Stimulated activated CD4-positive, alpha-beta T cell treated with anti-CD3 and anti-CD28 coated beads, Interleukin-12 subunit alpha, Interleukin-12 subunit beta, amount 100 ng/mL, for 48 hours (primary cell): ENCODE measurements at regions not wholly inside any gene's neighbourhood (a gene's known extent, or its start where the extent isn't known, plus 50 kb on each side); places are given as distances from the start of the nearest gene placed in this dataset.
"Not testable (repeated sequence)": the region's sequence is repeated elsewhere in the genome, so short reads cannot be mapped to it uniquely, and the experiment has no call there.

Experiments used
- DNase-seq, 3 donors: peaks; one replicate each; pipeline ENCODE4 v3.0.0-alpha.2; 2020; ENCODE audit warnings: low read depth in 2 of 3, low spot score in 1 of 3

DNA sequence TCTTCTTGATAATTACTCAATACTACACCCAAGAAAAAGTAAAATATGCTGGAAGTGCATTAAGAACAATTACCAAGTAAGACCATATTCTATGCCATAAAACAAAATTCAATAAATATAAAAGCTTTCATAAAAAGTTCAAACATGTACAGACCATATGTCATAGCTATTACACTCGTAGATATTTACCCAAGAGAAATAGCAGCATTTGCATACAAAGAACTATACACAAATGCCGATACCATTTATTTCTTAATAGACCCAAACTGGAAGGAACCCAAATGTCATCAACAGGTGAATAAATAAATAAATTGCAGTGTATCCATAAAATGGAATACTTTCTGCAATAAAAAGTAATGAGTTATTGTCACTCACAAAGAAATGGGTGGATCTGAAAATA, 78.3 kb upstream of the SLC16A7 start:
- DNase-seq = no peak

DNA sequence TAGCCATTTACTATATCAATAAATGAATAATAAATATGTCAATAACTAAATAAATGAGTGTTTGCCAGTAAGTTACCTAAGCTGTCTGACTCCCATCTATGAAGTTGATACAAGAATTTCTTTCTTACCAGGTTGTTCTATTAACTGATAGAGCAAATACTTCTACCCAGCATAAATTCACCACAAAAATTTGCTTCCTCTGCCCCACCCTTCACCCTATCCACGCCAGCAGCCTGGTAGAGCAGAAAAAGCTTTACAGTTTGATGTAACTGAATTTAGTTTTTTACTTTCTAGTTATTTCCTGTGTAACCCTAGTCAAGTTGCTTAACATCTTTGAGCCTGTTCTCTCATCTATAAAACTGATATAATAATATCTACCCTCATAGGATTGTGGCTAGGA, 94.9 kb upstream of the SLC16A7 start:
- DNase-seq = no peak

DNA sequence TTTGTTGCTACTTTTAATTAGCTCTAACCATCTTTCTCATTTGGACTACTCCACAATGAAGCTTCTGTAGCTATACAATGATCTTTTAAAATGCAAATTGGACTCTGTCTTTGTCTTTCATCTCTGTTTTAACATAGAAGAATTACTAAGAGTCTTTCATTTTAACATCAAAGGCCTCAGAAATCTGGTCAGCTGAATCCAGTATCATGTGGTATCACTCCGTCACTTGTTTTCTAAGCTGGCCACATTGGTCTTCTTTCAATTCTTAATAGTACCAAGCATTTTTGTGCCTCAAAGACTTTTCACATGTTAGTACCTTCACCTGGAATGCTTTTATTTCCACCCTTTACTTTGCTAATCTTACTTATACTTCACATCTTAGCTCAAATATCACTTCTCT, 95.5 kb upstream of the SLC16A7 start:
- DNase-seq = no peak

DNA sequence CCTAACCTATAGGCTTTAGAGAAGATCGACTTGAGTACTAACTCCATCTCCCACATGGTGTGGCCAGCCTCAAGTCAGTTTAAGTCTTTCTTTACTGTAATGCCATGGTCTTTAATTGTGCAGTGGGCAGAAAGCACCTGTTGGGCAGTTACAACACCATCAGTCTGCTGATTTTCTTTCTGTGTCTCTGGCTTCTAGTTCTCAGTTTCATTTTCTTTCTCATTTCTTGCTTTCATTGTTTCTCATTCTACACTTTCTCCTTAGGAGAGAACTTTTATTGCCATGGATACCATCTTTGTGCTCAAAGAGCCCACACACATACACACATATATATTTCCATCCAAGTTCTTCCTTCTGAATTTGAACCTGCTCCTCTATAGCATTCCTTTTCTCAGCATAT, 96.1 kb upstream of the SLC16A7 start:
- no peak for DNase-seq

DNA sequence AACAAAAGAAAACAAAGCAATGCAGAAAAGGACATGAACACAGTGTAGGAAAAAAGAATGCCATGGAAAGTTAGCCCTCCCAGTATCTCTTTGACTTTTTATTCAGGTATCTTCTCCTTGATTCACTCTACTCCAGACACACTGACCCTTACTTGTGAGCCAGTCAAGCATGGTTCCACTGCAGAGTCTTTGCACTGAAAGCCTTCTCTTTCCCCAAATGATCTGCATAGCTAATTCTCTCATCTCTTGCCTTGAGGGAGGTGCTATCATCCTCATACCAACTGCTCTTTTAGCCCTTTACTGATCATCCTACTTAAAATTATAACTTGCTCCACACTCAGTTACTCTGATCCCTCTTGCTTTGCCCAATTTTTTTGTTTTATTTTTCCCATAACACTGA, 101.2 kb upstream of the SLC16A7 start:
- no peak for DNase-seq

DNA sequence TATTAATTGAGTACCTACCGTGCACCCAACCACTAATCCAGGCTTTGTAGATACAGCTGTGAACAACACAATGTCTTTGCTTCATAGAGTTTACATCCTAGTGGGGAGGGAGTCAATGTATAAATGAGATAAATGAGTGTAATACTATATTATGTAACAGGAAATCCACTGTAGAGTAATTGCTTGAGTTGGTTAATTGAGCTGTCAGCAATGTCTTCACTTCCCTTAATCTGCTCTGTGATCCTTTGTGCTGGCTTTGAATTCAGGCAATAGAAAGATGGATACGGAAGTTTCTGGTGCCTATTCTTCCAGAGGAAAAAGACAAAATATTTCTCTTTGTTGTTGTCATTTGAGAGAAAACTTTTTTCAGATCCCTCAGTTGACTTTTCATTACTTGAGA, 104.0 kb upstream of the SLC16A7 start:
- DNase-seq = no peak

DNA sequence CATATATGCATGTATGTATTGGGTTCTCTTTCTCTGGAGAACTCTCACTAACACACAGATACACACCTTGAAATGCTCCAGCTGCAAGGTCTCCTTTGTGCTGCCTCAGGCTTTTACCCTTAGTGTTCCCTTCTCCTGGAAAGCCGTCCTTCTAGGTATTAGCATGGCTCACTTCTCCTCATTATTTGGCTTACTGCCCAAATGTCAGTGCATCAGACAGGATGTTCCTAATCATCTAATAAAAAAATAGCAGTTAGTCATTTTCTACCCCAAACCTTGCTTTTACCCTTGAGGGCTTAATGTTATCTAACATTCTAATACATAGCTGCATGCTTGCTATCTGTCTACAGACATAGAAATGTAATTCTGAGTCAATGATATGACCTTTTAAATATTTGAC, 109.0 kb upstream of the SLC16A7 start:
- DNase-seq = no peak

DNA sequence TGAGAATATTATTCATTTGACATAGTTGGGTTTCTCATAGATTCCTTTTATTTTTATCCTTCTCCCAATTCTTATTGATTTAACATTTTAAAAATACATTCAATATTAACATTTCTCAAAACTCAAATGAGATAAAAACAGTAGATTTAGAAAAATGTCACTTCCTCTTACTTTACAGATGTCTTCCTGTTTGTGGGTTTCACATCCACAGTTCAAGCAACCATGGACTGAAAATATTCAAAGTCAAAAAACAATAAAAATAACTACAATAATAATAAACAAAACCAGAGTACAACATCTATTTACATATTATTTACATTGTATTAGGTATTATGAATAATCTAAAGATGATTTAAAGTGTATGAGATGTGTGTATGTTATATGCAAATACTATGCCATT, 111.3 kb upstream of the SLC16A7 start:
- no peak for DNase-seq

DNA sequence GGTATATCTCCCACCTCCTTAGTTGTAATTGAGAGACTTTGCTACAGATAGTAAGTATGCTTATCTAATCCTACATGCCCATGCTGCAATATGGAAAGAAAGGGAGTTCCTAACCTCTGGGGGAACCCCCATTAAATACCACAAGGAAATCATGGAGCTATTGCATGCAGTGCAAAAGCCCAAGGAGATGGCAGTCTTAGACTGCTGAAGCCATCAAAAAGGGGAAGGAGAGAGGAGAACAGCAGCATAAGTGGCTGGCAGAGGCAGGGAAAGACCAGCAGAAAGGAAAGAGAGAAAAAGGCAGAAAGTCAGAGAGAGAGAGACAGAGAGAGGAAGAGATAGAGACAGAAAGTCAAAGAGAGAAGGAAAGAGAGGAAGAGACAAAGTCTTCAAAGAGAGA, 121.6 kb upstream of the SLC16A7 start:
- DNase-seq = not testable (repeated sequence)

DNA sequence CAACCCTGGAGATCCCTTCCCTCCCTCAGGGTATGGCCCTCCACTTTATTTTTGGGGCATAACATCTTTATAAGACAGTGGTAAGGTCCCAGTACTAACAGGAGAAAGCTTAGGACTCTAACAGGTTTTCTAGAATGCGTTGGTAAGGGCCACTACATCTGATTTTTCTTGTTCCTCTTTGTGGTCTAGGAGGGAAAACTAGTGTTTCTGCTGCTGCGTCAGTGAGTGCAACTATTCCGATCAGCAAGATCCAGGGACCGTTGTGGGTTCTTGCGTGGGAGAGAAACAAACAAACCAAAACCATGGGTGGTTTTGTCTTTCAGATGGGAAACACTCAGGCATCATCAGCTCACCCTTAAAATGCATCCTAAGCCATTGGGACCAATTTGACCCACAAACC, 123.6 kb upstream of the SLC16A7 start:
- no peak for DNase-seq

DNA sequence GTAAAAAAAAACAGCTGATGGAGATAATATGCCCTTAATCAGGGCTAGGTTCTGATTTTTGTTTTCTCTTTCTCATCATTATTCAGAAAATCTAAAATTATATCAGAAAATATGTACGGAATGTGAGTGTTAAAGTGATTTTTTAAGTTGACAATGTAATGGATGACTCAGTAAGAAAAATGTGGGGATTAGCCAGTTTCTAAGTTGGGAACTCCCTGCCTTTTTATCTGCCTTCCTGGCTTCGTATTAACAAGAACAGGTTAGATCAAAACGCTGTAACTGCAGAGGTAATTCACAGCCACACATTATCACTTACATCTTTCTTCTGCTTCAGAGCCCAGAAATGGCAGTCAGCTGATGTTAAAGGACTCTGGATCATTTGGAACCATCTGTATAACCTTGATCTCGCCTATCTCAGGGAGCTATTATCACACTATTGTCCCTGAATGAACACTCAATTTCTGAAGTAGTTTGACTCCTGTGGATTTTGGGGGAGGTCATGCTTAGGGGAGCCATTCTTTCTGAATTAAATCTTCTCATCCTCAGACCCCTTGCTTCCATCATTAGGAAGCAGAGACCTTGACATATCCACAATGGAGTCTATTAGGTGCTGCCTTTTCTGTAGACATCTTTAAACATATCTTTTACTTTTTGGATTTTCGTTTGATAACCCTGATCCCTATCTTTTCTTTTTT, 135.7 kb upstream of the SLC16A7 start:
- DNase-seq = no peak

DNA sequence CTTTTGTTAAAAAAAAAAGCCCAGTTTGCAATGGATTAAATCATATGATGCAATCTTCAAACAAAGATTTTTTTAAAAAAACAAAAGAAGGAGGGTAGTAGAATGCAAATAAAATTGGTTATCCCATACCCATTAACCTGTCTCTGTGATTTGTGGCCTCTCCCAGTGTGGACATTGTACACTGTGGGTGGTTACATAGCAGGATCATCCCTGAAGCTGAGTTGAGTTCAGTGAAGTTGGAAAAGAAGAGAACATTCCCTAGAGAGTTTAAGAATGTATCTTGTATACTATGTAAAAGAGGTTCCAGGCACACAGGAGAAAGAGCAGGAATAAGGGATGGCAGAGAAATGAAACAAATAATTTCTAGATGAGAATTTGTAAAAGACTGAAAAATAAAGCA, 142.4 kb upstream of the SLC16A7 start:
- no peak for DNase-seq

DNA sequence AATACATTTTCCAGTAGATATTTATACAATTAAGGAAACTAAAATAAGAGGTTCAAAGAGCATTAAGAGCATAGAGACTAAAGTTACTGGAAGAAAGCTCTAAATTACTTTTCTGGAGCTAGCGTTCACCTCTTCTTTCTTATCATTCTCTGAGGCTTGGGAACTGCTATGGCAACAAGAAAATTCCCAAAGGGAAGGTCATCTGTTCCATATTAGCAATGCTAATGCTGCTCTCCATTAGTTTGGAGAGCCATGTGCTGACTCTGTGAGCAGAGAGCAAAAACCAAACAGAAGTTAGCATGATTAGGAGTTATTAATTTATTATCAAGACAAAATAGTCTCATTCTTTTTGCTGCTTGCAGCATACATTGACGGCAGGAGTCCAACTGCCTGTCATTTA, 143.1 kb upstream of the SLC16A7 start:
- no peak for DNase-seq

DNA sequence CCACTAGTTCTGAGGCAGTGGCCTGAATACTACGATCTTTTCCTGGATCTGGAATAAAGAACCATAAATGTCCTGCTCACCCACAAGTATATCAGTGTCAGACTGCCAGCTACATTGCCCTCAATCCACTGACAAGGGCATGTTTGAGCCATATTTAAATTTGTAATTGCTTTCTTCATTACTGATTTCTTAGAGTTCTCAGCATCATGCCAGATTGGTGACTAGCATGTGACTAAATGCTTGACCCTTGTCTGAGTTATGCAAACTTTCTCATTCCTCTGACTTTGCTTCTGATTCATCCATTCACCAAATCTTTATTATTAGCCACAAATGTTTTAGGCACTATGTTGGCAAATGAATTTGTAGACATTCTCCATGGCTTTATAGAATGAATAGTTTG, 143.6 kb upstream of the SLC16A7 start:
- DNase-seq = no peak

DNA sequence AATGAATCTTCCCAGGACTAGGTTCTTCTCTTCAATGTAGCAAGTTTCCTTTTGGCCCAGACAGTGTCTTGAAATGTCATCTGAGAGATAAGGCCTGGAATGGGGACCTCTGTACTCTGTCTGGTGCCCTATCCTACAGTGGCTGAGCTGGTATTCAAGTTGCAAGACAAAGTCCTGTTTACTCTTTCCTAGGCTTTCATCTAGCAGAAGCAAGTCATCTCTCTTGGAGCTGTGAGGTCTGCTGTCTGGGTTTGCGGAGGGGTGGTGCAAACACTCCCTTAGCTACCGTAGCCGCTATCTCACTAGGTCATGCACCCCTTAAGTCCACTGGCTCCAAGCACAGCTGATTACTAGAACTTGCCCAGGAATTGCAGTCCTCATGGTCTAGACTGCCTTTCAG, 149.7 kb upstream of the SLC16A7 start:
- no peak for DNase-seq

DNA sequence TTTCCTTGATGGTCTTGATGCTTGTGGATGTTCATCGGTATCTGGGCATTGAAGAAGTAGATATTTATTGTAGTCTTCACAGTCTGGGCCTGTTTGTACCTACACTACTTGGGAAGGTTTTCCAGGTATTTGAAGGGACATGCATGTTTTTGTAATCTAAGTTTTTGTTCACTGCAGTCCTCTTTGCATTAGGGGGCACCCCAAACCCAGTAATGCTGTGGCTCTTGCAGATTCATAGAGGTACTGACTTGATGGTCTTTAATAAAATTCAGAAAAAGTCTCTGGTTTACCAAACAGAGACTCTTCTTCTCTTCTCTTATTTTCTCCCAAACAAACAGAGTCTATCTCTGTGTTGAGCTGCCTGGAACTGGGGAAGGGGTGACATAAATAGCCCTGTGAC, 150.9 kb upstream of the SLC16A7 start:
- no peak for DNase-seq

DNA sequence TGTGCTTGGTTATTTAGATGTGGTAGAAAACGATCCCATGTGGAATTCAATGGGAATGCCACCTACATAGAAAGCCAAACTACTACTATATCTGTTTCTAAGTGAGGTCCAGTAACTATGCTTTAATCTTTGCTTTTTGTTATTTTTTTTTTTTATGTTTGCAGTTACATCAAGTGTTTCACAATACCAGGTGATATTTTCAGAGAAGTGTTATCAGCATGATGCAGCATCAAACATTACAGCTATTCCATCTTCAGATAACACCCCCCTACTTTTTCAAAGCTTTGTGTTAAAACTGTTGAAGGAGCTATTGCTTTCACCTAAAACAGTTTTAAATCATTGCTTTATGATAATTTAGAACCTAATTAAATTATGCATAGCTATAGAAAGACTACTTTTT, 163.8 kb upstream of the SLC16A7 start:
- no peak for DNase-seq

DNA sequence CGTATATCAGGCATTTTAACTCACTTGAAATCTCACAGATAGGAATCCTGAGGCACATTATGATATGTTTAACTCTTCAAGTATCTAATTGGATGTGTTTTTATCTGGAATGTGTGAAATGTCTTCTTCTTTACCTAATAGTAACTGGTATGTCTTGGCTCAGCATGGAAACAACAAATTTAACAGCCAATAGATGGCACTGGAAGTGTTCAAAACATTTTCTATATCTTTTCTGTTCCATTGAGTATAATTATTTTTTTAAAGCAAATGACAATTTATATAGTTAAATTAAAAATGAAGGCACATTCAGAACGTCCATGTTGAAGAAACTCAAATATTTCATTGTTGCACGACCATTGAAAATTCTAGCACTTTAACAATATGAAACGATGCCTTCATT, 164.6 kb upstream of the SLC16A7 start:
- no peak for DNase-seq

DNA sequence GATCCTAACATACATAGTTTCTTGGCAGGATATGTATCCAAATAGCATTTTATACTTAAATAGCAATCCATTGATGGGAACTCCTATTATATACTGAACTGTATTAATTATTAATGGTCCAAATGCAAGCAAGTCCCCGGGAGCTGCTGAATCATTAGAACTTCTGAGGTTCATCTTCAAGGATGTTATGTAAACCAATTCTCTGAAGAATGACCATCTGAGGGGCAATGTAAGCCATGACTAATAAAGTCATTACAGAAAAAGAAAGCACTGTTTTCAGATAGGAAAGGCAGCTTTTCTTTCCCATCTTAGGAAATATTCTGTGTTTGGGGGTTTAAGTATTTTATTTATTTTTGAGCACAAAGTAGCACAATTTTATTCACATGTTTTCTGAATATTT, 166.1 kb upstream of the SLC16A7 start:
- DNase-seq = no peak

DNA sequence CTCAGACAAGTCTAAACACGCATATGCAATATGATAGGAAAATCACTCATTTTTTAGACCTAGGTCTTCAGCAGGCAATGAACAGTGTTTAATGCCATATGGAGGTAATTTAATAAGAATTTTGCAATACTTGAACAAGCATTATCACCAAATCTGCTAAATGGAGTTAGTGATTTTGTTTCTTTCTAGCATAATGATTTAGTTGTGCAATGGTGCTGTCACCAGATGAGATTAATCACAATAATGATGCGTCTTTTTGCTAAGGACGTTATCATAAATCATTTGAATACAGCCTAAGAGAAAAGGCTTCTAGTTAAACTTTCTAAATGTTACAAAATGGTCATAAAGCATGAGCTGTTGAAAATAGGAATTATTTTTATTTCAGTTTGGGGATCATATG, 170.0 kb upstream of the SLC16A7 start:
- DNase-seq = no peak

DNA sequence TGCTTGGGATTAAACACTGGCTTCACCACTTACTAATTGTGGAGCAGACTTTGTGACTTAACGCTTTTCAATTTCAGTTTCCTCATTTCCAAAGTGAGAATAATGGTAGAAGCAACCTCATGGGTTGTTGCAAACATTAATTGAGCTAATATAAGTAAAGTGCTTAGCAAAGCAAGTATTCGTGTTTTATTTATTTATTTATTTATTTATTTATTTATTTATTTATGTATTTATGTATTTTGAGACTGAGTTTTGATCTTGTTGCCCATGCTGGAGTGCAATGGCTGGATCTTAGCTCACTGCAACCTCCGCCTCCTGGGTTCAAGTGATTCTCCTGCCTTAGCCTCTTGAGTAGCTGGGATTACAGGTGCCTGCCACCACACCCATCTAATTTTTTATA, 171.2 kb upstream of the SLC16A7 start:
- not testable (repeated sequence) for DNase-seq

DNA sequence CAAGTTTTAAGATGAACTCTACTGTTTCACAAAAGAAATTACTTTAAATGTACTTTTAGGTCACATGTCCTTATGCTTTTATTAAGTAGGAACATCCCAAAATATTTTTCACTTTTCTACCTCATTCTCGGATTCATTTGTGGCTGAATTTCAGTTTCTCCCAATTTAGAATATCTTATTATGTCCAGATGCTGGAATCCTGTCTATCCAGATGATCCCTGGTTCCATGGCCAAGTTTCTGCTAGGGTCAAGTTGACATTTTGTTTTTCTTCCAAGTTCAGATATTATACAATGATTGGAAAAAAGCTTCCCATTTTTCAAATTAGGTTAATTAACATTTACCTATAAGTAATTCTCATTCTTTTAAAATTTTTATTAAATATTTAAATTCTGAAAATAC, 181.8 kb upstream of the SLC16A7 start:
- DNase-seq = no peak

DNA sequence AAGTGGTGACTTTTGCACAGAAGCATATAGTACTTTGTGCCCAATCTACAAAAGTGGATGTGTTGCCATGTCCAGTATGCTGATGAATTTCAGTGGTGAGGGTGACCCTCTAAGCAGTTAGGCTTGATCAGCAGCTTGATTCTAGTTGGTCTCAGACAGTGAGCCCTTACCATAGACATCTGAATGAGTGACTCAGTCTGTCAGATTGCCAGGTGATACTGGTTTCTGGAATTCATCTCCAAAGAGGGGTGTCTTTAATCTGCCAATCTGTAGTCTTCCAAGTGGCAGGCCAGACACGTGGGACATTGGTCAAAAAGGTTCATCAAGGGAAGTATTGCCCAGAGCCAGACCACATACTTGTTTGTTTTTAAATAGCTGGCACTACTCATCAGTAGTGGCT, 187.4 kb upstream of the SLC16A7 start:
- no peak for DNase-seq

DNA sequence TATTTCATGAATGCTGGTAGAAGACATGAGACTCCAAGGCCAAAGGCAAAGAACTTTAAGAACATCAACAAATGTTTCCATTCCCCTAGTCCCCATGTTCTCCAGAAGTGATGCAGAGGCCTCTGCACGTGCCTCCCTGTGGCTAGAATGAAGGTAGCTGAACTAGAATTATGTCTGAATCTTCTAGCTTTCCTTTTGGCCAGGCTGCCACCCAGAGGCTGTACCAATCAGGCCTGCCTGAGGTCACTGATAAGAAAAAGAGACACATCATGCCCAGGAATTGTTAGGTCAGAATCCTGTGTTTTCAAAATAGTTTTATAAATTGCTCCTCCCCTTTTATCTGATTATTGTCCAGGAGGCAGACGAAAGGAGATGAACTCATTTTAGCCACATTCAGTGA, 188.0 kb upstream of the SLC16A7 start:
- no peak for DNase-seq
